NB4 (cell line): ENCODE measurements at regions not wholly inside any gene's neighbourhood (a gene's known extent, or its start where the extent isn't known, plus 50 kb on each side); places are given as distances from the start of the nearest gene placed in this dataset.

Experiments
- MAX ChIP-seq: IDR thresholded peaks from 2 replicates; pipeline ENCODE4 v1.6.1; 2011; ENCODE audit warnings: low read depth, low read length
- MYC ChIP-seq: IDR thresholded peaks from 2 replicates; pipeline ENCODE4 v1.6.1; 2011; ENCODE audit warnings: low read depth, low read length
- POLR2A ChIP-seq: IDR thresholded peaks from 2 replicates; pipeline ENCODE4 v1.6.1; 2011; ENCODE audit warnings: mild to moderate bottlenecking; ENCODE audit not compliant: insufficient read length; ENCODE audit errors: extremely low read depth
- TF ChIP-seq, protein P1 (sequence below): IDR thresholded peaks from one replicate; pipeline ENCODE4 v1.5.1; 2012; ENCODE audit warnings: low read depth, low read length

DNA sequence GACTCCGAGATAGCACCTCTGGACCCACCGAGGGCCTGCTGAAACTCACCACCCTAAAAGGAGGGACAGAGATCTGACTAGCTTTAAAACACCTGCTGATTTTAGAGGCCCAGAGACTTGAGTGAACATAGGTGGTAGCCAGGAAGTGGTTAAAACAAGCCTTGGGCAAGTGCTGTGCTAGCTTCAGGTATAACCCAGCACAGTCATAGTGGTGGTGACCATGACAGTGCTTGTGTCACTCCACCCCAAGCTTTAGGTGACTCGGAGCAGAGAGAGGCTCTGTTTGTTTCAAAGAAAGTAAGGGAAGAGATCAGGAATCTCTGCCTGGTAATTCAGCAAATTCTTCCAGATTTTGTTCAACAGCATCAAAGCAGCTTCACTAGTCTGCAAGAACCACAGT, 641.1 kb upstream of the BCHE start:
- TF ChIP-seq, protein P1, sequence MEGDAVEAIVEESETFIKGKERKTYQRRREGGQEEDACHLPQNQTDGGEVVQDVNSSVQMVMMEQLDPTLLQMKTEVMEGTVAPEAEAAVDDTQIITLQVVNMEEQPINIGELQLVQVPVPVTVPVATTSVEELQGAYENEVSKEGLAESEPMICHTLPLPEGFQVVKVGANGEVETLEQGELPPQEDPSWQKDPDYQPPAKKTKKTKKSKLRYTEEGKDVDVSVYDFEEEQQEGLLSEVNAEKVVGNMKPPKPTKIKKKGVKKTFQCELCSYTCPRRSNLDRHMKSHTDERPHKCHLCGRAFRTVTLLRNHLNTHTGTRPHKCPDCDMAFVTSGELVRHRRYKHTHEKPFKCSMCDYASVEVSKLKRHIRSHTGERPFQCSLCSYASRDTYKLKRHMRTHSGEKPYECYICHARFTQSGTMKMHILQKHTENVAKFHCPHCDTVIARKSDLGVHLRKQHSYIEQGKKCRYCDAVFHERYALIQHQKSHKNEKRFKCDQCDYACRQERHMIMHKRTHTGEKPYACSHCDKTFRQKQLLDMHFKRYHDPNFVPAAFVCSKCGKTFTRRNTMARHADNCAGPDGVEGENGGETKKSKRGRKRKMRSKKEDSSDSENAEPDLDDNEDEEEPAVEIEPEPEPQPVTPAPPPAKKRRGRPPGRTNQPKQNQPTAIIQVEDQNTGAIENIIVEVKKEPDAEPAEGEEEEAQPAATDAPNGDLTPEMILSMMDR = no peak
- TF ChIP-seq MAX (no peak), MYC (no peak), POLR2A (no peak)
